ENCODE measurements at regions not wholly inside any gene's neighbourhood (a gene's known extent, or its start where the extent isn't known, plus 50 kb on each side); places are given as distances from the start of the nearest gene placed in this dataset.
"Not testable (repeated sequence)": the region's sequence is repeated elsewhere in the genome, so short reads cannot be mapped to it uniquely, and the experiment has no call there.

- TF ChIP-seq CTCF, POLR2A (IDR thresholded peaks at IDR 0.05): not testable (repeated sequence)
Measured at GRCh38 chr15:22577828-22578227, 119.1 kb downstream of the GOLGA6L22 start.

All from uterus (tissue), 2 donors.